Peyer's patch (tissue), 4 donors: ENCODE measurements at regions not wholly inside any gene's neighbourhood (a gene's known extent, or its start where the extent isn't known, plus 50 kb on each side); places are given as distances from the start of the nearest gene placed in this dataset.
"Not testable (repeated sequence)": the region's sequence is repeated elsewhere in the genome, so short reads cannot be mapped to it uniquely, and the experiment has no call there.

Source experiments
- DNase-seq, 3 donors: peaks; one replicate each; pipeline ENCODE4 v3.0.0-alpha.2; 2017 to 2019
- H3K27ac ChIP-seq, 4 donors: fragments of 200-600 bp; sonication (generic); one replicate each; pipeline ENCODE4 v1.5.1; 2016 to 2019
- H3K27me3 ChIP-seq, 2 donors: fragments of 200-600 bp; sonication (generic); one replicate each; pipeline ENCODE4 v1.5.1; 2019
- H3K36me3 ChIP-seq, 3 donors: fragments of 200-600 bp; sonication (generic); one replicate each; pipeline ENCODE4 v1.5.1; 2016 to 2019
- H3K4me1 ChIP-seq, 4 donors: fragments of 200-600 bp; sonication (generic); one replicate each; pipeline ENCODE4 v1.5.1; 2016 to 2019
- H3K4me3 ChIP-seq, 4 donors: fragments of 200-600 bp; sonication (generic); 1 replicate in 3 of 4; 2 replicates in 1 of 4; pipeline ENCODE4 v1.5.1; 2016 to 2019; ENCODE audit warnings: mild to moderate bottlenecking in 1 of 4
- H3K9me3 ChIP-seq, 4 donors: fragments of 200-600 bp; sonication (generic); one replicate each; pipeline ENCODE4 v1.5.1; 2016 to 2019; ENCODE audit warnings: mild to moderate bottlenecking in 1 of 4
- POLR2A ChIP-seq, 2 donors: fragments of 450-650 bp; IDR thresholded peaks; one replicate each; pipeline ENCODE4 v1.5.1; 2017; ENCODE audit warnings: antibody characterized with exemption in 2 of 2, mild to moderate bottlenecking in 2 of 2, moderate library complexity in 2 of 2
- TF ChIP-seq, protein P1 (sequence below), 6 experiments: fragments of 450-650 bp in 4 of 6; fragments of 200-600 bp in 2 of 6; sonication (generic) in 1 of 6; IDR thresholded peaks; one replicate each; pipeline ENCODE4 v1.5.1; 2017 to 2019; ENCODE audit warnings: antibody characterized with exemption in 6 of 6, mild to moderate bottlenecking in 3 of 6, moderate library complexity in 1 of 6

DNA sequence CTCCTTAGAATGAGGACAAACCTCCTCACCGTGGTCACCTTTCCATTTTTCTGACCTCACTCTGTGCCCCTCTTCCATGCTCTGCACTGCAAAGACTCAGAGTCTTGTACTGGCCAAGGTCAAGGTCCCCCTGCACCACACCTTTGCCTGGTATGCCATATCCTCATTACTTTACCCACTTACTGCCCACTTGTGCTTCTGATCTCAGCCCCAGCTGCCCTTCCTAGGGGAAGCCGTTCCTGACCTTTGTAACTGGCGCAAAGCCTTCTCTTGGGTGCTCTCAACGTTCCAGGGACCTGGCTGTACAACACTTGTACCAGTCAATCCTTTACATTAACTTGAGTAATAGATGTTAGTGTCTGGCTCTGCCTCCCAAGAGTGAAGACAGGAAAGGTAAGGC lies 256.0 kb downstream of the SV2B start:
- Histone ChIP-seq H3K27me3 (no peaks in the 10 kb centered on the region), H3K9me3 (no peaks in the 10 kb centered on the region), H3K27ac (no peak overlapping the region), H3K36me3 (no peaks in the 10 kb centered on the region), H3K4me3 (no peak overlapping the region), H3K4me1 (no peaks in the 10 kb centered on the region)
- no peak for TF ChIP-seq POLR2A (IDR thresholded peaks at IDR 0.05)
- TF ChIP-seq, protein P1, sequence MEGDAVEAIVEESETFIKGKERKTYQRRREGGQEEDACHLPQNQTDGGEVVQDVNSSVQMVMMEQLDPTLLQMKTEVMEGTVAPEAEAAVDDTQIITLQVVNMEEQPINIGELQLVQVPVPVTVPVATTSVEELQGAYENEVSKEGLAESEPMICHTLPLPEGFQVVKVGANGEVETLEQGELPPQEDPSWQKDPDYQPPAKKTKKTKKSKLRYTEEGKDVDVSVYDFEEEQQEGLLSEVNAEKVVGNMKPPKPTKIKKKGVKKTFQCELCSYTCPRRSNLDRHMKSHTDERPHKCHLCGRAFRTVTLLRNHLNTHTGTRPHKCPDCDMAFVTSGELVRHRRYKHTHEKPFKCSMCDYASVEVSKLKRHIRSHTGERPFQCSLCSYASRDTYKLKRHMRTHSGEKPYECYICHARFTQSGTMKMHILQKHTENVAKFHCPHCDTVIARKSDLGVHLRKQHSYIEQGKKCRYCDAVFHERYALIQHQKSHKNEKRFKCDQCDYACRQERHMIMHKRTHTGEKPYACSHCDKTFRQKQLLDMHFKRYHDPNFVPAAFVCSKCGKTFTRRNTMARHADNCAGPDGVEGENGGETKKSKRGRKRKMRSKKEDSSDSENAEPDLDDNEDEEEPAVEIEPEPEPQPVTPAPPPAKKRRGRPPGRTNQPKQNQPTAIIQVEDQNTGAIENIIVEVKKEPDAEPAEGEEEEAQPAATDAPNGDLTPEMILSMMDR (IDR thresholded peaks at IDR 0.05) = no peak
- DNase-seq = no peak

DNA sequence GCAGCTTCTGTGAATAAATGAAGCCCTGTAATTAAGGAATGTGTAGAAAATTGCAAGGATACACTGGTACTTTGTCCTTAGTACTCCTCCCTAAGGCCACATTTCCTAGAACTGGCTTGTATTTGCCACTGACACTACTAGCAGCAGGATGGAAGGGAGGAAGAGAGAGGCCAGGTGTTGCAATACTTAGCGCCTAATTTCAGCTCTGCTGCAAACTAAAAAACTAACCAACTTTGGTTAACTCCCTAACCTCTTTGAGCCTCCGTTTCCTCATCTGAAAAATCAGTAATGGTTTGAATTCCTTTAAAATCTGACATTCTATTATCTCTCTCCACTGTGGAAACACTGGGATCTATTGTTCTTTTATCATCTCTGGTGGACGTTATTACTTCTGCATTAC lies 257.0 kb downstream of the SV2B start:
- no peak for TF ChIP-seq POLR2A (IDR thresholded peaks at IDR 0.05)
- TF ChIP-seq, protein P1 (IDR thresholded peaks at IDR 0.05) = no peak
- DNase-seq = no peak
- no peaks in the 10 kb centered on the region for H3K27me3 ChIP-seq
- H3K27ac ChIP-seq = no peak overlapping the region
- H3K4me3 ChIP-seq = no peak overlapping the region
- no peaks in the 10 kb centered on the region for H3K9me3 ChIP-seq
- H3K4me1 ChIP-seq = no peaks in the 10 kb centered on the region
- H3K36me3 ChIP-seq = no peaks in the 10 kb centered on the region

DNA sequence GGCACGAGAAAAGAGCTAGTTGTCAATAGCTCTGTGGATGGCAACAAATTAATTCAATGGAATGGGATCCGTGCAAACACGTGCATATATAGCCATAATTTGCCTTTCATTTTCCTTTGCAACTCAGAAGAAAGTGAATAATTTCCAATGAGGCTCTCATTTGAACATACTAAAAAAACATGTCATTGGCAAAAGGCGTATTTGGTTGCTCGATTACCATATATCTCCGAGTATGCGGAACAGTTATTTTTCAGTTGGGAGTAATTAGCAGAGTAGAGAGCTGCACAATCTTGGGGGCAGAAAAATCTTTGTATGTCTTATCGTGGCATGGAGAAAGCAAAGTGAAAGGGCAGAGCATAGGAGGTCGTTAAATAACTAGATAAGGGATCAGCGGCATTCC lies 257.4 kb downstream of the SV2B start:
- no peaks in the 10 kb centered on the region for H3K9me3 ChIP-seq
- H3K27me3 ChIP-seq = no peaks in the 10 kb centered on the region
- DNase-seq = no peak
- no peak overlapping the region for H3K4me3 ChIP-seq
- TF ChIP-seq POLR2A (IDR thresholded peaks at IDR 0.05) = no peak
- TF ChIP-seq, protein P1 (IDR thresholded peaks at IDR 0.05) = no peak
- no peaks in the 10 kb centered on the region for H3K36me3 ChIP-seq
- H3K27ac ChIP-seq = no peak overlapping the region
- H3K4me1 ChIP-seq = no peaks in the 10 kb centered on the region

DNA sequence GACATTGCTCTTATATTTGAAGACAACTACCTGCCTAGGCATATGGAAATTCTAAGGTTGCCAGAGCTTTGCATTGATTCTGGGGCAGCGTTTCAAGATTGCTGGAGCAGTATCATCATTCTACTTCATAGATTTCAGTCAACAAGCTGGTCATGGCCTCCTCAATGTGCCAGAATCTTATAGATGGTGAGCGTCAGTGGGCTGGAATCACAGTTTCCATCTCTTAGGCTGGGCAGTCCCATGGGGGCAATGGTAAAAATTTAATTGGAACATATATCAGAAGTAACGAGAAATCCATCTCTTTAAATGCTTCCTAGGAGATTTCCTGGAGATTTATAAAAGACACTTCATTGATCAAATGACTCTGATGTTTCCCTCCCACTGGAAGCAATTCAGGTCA lies 258.3 kb downstream of the SV2B start:
- TF ChIP-seq, protein P1 (IDR thresholded peaks at IDR 0.05) = no peak
- no peak for TF ChIP-seq POLR2A (IDR thresholded peaks at IDR 0.05)

DNA sequence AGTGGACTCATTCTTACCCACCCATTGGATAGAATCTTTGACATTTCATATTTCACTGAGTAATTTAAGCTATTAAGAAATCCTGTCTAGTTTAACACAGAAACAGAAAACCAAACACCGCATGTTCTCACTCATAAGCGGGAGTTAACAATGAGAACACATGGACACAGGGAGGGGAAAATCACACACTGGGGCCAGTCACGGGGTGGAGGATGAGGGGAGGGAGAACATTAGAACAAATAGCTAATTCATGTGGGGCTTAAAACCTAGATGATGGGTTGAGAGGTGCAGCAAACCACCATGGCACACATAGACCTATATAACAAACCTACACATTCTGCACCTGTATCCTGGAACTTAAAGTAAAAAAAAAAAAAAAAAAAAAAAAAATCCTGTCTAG lies 261.6 kb downstream of the SV2B start:
- not testable (repeated sequence) for H3K9me3 ChIP-seq, H3K36me3 ChIP-seq, DNase-seq, H3K27me3 ChIP-seq, H3K4me3 ChIP-seq, H3K4me1 ChIP-seq, H3K27ac ChIP-seq

More for the DNA sequence above, 258.3 kb downstream of the SV2B start:
- Histone ChIP-seq H3K27me3 (no peaks in the 10 kb centered on the region), H3K4me3 (no peak overlapping the region), H3K36me3 (no peaks in the 10 kb centered on the region), H3K4me1 (no peaks in the 10 kb centered on the region), H3K9me3 (no peaks in the 10 kb centered on the region), H3K27ac (no peak overlapping the region)
- no peak for DNase-seq

DNA sequence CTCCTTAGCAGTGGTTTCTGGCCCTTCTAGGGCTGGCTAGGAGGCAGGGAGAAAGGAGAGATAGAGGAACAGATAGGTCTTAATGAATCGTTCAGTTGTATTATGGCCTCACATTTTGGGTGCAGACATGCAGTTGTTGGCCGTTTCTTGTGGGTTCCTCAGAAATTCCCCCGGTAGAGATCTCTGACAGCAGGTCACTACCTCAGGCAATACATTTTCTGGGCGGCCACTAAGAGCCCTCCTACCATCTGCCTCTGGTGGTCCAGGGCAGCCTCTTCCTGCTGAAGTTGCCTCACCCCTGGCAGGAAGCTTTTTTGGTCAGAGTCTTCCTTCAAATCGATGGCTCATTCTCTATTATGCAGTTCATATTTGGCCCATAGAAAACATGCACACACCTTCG lies 266.1 kb downstream of the SV2B start:
- Histone ChIP-seq H3K4me3 (no peak overlapping the region), H3K27ac (no peak overlapping the region), H3K9me3 (no peaks in the 10 kb centered on the region), H3K36me3 (no peaks in the 10 kb centered on the region), H3K4me1 (no peaks in the 10 kb centered on the region), H3K27me3 (no peaks in the 10 kb centered on the region)
- DNase-seq = no peak
- no peak for TF ChIP-seq POLR2A (IDR thresholded peaks at IDR 0.05)
- TF ChIP-seq, protein P1 (IDR thresholded peaks at IDR 0.05) = no peak
